ENCODE measurements at regions not wholly inside any gene's neighbourhood (a gene's known extent, or its start where the extent isn't known, plus 50 kb on each side); places are given as distances from the start of the nearest gene placed in this dataset.

DNA sequence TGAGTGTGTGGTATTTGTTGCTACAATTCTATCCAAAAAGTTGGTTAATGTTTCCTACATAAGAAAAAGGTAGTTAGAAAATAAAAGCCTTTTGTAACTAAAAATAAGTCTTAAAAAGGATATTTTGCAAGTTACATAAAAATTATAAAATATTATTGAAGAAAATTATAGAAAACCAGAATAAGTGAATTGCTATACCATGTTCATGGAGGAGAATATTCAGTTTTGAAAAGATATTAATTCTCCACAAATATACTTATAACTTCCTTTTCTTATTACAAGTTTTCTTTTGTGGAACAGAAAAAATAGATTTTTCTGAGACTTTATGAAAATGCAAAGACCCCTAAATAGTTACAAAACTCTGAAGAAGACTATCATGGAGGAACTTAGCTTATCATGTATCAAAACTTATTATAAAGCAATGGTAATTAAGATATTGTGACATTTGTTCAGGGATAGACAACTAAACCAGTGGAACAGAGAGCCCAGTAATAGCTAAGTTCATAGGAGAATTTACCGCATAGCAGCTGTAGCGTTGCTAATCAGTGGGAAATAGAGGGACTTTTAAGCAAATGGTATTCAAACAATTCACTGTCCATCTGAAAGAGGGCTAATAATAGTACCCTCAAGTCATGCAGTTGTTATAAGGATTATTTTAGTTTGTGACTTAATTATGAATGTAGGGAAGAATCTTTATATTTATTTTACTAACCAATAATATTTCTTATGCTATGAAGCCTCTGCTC is 515.2 kb upstream of the ZNF608 start:
- no peak overlapping the region for H3K4me3 ChIP-seq (ENCODE audit: low read depth, low read length)

DNA sequence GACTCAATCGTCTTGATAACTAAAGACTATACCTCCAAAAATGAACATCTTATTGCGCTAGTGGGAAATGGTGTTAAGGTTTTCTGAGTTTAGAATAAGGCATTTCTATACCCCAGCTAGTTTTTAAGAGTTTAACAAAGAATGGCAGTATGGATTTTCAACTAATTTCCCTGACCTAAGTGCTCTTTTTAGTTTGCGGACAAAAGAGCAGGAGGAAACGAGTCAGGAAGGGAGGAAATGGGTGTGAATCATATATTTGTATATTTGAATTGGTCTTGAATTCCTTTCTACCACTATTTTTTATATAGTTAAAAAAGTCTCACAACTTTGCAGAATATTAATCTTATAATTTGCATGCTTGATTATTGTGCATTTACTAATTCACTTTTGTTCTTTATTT is 516.3 kb upstream of the ZNF608 start:
- H3K4me3 ChIP-seq (ENCODE audit: low read depth, low read length), result no peak overlapping the region

DNA sequence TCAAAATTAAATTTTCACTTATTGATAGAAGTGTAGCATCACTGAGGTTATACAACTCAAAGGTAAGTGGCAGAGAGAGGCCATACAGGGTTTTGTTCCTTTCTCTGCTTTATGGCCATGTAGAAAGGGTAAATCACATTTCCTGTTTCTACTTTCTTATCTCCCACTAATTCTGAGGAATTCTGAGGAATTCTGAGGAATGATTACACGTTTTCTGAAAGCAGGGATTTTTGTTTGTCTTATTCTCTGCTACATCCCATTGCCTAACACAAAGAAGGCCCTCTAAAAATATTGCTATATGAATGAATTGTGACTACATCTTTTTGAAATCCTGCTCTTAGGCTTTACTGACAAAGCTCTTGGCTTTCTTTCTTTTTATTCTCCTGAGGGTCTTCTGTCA is 516.9 kb upstream of the ZNF608 start:
- H3K4me3 ChIP-seq (ENCODE audit: low read depth, low read length), result no peak overlapping the region

DNA sequence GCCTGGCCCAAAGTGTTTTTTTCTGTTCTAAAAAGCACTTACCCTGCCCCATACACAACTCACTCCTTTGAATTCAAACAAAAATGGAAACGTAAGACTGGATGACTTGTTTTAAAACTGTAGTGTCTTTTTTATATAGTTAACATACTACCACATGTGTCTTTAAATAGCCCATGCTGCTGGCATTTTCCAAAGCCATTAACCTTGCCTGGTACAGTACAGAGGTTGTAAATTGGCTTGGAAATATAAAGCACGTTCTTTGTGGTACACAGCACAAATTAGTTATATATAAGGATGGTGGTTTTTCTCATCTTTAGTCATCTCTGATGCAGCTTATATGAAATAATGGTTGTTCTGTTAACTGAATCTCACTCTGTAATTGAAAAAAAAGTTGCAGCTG is 519.7 kb upstream of the ZNF608 start:
- no peak overlapping the region for H3K4me3 ChIP-seq (ENCODE audit: low read depth, low read length)

DNA sequence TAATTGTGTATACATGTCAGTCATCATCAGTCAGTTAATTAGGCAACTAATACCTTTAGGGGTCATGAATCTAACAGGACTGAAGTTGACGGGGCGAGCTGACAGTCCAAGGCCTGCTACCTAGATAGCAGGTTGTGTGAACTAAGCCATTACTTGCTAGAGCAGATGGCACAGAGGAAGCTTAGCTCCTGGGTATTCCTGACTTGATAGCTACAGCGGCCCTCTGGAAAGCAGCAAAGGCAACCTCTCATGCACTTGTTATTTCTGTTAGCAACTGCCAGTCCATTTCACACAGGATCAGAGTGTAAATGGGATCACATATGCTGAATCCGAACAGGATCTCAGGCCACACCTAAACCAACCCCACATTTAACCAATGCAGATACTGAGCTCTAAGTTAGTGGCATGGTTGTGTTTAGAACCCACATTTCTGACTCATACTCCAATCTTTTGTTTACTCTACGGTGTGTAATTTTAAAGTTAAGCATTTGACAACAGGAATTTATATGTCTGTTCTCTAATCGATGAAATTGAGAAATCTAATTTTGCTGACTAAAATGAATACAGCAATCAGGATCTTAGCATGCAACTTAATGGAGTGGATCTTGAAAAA is 521.3 kb upstream of the ZNF608 start:
- H3K4me3 ChIP-seq (ENCODE audit: low read depth, low read length), result no peak overlapping the region

DNA sequence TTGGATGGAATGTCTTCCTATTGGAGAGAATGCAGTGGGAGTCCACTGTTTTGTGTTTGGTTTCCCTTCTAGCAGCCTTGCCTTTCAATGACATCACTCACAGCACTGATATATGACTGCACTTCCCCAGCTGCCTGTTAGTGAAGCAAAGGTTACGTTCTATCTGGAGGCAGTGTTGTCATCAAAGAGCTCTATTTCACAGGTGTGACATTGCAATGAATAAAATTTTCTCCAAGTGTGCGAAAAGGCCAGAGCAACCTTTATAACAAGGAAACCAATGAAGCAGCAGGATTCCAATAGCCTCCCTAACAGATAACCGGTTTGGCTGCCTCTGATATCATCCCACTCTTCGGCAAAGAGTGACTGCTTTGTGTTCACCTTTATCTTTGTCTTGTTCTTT is 523.5 kb upstream of the ZNF608 start:
- no peak overlapping the region for H3K4me3 ChIP-seq (ENCODE audit: low read depth, low read length)

DNA sequence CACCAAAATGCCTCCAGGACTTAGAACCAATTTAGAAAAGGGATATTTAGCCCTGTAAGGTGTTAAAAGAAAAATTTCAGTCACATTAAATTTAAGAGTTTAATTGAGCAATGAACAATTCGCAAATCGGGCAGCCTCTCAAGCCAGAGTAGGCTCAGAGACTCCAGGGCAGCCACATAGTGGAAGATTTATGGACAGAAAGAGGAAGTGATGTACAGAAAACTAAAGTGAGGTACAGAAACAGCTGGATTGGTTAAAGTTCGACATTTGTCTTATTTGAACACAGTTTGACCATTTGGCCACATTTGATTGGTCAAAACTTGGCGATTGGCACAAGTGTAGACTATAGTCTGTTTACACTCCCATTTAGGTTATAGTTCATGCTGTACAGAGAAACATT is 525.9 kb upstream of the ZNF608 start:
- no peak overlapping the region for H3K4me3 ChIP-seq (ENCODE audit: low read depth, low read length)

DNA sequence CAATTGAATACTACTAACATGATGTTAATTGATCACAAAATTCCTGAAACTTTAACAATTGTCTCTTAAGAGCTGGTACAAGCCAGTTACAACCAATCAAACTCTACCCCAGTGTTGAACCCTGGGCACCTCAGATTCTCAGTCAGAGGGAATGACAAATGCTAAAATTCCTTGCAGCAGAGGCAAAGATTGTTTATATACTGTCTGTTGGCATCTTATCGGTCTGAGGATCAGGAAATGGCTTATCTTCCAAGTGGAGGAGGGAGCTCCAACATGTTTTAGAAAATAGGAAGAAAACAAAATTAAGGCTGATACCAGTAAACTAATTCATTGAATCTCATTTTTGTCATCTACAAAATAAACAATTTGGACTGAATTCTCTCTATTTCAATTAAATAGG is 527.8 kb upstream of the ZNF608 start:
- no peak overlapping the region for H3K4me3 ChIP-seq (ENCODE audit: low read depth, low read length)

DNA sequence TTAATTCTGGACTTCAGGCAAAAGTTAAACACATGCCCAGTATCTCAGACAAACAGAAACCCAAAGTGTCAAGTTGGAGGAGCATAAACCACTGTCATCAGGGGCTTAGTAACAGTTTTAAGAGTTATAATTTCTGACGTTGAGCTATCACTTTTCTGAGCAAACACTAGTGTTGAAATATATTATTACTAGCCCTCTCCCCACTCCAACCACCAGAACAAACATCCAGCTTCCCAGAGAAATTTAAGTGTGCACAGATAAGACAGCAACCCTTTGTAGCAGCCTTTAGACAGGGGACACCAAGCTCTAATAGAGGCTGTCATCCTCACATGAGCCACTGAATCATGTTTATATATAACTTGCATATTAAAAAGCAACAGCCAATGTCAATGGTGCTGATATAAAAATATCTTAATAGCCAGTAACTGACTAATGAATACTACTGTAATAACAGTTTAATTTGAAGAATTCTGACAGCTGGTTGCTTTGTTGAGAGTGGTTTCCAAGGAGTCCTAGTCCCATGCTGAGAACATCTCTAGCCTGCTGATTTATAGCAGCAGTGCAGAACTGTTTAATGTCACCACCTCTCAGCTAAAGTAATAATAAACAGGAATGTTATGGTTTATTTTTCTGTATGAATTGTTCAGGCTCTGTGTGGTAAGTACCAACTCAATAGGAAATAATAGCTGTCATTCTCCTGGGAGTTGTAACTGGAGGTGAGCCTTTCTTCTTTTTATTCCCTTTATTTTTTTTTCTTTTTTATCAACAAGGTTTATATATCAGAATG is 528.7 kb upstream of the ZNF608 start:
- H3K4me3 ChIP-seq (ENCODE audit: low read depth, low read length), result no peak overlapping the region

DNA sequence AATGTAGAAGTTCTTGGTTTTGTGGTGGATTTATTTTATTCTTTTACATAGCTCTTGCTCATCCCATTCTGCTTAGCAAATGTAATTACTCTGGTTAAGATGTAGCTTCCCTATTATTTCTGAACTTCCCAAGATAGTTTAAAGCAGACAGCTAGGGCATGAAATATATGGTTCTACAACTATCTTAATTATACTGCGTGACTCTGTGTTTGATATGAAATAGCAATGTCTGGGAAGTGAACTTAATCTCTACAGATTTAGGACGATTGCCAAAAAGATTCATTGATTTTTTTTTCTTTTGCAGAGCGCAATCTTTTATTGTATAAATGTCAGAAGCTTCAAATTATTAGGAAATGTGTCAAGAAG is 529.3 kb upstream of the ZNF608 start:
- no peak overlapping the region for H3K4me3 ChIP-seq (ENCODE audit: low read depth, low read length)

DNA sequence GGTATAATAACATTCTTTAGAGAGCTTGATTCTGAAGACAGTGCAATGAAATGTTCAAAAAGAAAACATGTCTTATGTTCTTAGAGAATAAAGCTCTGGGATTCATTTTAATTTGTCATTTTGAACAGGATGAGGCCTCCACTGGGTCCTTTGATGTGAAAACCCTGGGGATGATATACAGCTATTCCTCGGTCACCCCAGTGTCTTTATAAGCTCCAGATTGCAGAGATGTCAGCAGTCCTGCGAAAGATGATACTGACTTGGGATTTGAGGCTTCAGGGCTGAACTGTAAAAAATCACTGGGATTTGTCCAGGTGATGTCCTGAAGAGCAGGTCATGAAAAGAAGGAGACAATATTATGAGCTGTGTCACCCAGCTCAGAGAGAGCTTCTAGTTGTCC is 529.7 kb upstream of the ZNF608 start:
- no peak overlapping the region for H3K4me3 ChIP-seq (ENCODE audit: low read depth, low read length)

DNA sequence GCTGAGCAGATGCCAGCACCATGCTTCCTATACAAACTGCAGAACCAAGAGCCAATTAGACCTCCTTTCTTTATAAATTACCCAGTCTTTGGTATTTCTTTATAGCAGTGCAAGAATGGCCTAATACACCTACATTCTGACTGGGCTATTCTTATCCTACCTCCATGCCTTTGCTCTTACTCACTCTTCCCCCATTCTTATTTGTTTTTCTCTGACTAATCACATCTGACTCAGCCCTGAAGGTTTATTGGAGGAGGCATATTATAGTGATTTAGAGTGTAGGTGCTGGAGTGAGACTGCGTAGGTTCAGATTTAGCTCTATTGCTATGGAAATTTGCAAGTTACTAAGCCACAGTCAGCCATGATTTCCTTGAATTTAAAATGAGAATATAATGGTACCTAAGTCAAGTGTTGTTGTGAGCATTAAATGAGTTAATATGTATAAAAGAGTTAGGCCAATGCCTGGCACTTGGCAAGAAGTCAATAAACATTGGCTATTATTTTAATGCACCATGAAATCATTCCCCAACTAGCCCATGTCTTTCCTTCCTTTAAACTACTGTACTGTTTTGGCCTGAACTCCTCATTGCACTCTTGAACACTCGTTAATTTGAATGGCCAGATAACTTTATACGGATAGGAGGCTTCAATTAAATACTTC is 531.2 kb upstream of the ZNF608 start:
- H3K4me3 ChIP-seq (ENCODE audit: low read depth, low read length), result no peak overlapping the region

DNA sequence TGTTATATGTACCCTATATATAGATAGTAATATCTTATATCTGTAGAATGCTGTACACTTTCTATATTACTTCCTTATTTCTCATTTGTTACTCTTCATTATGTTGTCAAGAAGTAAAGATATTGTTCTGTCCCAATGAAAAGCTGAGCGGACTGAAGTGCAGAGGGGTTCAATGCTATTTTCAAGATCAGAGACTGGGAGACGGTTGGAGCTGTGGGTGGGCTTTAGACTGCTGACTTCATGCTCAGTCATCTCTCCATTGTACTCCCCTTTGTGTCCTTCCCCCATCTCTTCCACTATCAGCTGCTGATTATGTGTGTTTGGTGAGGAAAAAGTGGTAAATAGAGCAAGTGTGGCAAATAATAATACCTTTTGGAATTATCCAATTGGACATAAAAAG is 532.3 kb upstream of the ZNF608 start:
- H3K4me3 ChIP-seq (ENCODE audit: low read depth, low read length), result no peak overlapping the region

DNA sequence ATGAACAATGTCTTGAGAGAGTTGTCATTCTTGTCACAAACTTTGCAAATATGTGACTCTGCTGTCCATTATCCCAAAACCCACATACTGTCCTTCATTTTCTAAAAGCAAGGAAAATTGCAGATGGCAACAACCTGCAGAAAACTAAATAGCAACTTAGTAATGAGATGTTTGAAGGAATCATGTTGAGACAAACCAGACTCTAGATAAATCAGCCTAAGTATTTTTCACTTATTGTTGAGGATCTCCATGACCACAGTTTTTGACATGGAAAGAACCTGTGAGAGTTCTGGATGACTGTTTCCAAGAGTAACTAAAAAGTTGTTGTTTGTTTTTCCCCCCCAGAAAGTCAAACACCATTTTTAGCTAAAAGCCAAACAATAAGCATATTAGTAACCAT is 535.2 kb upstream of the ZNF608 start:
- no peak overlapping the region for H3K4me3 ChIP-seq (ENCODE audit: low read depth, low read length)

DNA sequence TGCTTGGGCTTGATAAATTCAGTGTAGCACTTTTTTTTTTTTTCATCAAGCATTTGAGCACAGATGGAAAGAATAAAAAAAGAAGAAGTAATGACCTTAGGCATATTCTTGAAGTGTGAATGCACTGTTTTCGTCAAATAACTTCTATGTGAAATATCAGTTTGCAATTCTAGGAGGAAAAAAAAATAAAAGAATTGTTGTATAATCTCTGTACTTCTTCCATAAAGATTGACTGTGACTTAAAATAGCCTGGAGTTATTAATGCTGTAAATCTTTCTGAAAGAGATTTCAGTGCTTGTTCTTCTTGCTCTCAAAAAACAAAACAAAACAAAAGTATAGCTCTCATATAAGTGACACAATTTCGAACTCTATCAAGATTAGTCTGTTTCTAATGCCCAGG is 536.9 kb upstream of the ZNF608 start:
- no peak overlapping the region for H3K4me3 ChIP-seq (ENCODE audit: low read depth, low read length)

DNA sequence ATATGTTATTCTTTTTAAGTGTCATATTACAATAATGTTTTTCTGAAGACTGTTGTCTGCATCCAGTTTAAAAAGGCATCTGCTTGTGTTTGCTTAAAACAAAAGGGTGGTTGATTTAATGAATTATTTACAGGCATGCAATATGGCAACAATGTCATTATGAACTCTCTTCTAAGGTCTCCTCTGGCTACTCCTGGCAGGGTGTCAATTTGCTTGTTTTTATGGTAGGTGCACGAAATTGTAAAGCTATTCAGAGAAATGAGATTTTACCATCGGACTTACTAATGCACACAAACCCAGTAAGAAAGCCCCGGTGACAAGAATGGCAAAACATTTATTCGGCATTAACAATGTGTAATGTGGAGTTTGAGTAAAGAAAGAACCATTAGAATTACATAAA is 539.8 kb upstream of the ZNF608 start:
- H3K4me3 ChIP-seq (ENCODE audit: low read depth, low read length), result no peak overlapping the region

DNA sequence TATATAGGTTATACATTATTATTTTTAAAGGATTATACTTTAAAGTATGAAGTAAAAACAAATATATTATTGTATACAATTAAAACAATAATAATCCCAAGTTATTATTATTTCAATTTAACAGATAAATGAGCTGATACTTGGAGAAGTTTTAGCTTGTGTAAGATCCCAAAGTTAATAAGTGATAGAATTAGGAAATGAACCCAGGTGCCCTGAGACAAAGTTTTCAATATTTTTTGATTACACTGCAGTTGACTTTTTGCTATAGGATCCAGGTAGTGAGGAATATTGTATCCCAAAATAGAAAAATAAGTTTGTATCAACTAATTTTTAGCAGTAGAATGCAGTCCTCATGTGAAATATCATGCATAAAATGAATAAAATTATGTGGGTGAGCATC is 543.2 kb upstream of the ZNF608 start:
- H3K4me3 ChIP-seq (ENCODE audit: low read depth, low read length), result no peak overlapping the region

DNA sequence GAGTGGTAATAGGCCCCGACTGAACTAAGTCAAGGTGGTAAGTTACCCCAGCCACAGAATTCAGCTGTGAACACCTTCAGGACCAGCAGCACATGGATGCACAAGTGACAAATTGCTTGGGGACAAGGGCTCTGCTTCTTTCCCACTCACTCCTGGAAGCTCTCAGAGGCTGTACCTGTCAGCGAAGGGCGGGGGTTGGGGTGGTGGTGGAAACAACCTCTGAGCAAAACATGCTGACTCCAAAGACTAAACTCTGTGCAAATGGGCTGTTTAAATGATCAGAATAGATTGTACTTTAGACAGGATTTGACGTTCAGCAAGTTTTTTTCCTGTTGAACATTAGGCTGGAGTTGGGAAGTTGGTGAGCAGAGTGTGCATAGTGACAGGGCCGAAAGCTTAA is 544.5 kb upstream of the ZNF608 start:
- H3K4me3 ChIP-seq (ENCODE audit: low read depth, low read length), result no peak overlapping the region

DNA sequence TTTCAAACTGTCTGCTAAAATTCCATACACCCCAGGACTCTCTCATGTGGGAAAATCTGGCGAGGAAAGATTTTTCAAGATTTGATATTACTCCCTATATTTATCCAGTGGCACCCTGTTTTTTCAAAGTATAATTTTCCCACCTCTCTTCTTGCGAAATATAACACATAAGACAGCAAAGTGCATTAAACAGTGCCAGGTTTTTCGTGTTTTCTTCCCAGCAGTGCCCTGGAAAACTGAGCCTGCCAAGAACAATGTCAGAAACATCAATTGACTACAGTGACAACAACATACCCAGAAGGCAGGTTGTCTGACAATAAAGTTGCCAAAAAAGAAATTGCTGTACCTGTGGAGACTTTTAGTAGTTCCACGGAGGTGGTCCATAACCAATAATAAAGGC is 545.0 kb upstream of the ZNF608 start:
- H3K4me3 ChIP-seq (ENCODE audit: low read depth, low read length), result no peak overlapping the region

DNA sequence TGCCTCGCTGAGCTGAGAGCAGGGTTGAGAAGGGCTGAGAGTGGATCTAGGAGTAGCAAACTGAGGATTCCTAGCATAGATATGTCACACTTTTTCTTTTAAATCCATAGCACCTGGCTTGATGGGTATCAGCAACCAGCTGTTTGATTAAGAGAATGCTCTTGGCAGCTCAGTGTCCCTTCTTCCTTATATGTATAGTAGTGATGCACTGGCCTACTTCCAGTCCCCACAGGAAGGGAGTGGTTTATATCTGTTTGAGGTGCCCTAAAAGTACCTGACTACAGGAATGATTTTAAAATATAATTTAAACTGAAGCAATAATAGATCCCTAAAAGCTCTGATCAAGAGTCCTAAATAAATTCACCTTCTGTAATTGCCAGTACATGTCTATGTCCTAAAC is 546.8 kb upstream of the ZNF608 start:
- no peak overlapping the region for H3K4me3 ChIP-seq (ENCODE audit: low read depth, low read length)

DNA sequence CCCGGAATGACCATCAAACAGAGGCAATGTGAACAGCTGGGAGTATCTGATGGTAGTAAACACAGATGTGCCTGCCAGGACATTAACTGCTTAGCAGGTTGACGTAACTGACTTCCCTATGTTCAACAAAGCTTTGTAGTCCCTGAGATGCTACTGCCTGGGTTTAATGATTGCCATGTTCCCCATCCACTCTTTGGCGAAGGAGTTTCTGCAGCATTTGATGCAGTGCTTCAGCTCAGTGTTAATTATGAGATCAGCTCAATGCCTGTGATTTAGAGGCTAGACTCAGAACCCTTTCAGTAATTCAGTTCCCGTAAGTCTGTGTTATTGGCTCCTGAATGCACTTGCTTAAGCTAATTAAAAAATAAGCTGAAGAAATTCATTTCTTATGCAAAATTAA is 547.3 kb upstream of the ZNF608 start:
- no peak overlapping the region for H3K4me3 ChIP-seq (ENCODE audit: low read depth, low read length)

DNA sequence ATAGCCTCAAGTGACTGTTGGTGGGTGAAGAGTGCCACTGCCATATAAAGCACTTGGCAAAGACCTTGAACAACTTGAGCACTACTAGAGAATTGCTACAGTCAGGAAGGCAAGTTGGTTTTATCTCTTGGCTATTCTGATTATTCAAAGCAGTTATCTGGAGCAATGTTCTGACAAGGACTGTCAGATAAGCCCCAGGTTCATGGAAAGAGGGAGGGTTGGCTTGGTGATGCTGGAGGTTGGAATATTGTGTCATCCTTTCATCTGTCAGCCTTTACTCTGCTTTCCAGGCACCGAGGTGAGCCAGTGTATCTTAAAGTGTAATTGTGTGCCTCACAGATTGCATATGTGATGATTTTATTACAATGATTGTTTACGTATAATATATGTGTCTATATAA is 548.4 kb upstream of the ZNF608 start:
- no peak overlapping the region for H3K4me3 ChIP-seq (ENCODE audit: low read depth, low read length)

Measured in iPS-11a (cell line).